GM18499 (cell line): ENCODE measurements at regions not wholly inside any gene's neighbourhood (a gene's known extent, or its start where the extent isn't known, plus 50 kb on each side); places are given as distances from the start of the nearest gene placed in this dataset.

ENCODE experiments used
- ATAC-seq: cut with Tn5 transposase; IDR thresholded peaks from one replicate; pipeline ENCODE4 v1.9.1; 2021; ENCODE audit warnings: moderate number of reproducible peaks; ENCODE audit not compliant: insufficient read depth, unreplicated experiment

- no peak for ATAC-seq
These were observed 657.0 kb upstream of the WWC1 start for GRCh38 chr5:167634432-167634831.

- no peak for ATAC-seq
These were observed 652.6 kb upstream of the WWC1 start for GRCh38 chr5:167638816-167639215.

- ATAC-seq: no peak
These were observed 652.2 kb upstream of the WWC1 start for GRCh38 chr5:167639273-167639672.

DNA sequence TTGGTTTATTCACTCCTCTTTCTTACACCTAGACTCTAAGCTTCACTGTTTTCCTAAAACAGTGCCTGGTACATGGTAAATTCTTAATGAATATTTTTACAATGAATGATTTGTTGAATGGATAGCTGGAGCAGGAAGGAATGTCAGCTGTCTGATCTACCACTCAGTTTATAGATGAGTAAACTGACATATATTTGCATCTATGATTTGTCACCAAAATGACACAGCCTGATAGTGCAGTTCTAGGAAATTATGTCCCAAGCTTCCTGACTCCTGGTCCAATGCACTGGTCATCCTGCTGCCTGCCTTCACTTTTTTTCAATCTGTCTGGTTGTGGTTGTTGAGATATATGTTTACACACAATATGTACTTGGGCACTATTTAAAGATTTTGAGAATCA is 651.7 kb upstream of the WWC1 start:
- ATAC-seq: no peak

DNA sequence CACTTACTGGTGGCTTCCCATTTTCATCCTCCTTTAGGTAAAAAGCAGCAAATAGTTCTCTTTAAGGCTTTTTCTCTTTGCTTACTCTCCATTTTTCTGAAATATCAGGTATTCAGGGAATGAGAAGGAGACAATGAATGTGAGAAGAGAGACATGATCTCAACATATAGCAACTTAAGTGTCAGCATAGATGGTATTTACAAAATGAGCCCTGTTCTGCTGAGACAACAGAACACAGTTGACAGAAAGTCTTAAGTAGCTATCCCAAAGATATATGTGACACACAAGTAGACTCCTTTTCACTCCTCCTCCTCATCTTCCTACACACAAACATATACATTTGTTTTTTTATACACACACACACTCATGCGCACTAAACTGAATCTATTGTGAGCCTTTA is 649.3 kb upstream of the WWC1 start:
- ATAC-seq: no peak

DNA sequence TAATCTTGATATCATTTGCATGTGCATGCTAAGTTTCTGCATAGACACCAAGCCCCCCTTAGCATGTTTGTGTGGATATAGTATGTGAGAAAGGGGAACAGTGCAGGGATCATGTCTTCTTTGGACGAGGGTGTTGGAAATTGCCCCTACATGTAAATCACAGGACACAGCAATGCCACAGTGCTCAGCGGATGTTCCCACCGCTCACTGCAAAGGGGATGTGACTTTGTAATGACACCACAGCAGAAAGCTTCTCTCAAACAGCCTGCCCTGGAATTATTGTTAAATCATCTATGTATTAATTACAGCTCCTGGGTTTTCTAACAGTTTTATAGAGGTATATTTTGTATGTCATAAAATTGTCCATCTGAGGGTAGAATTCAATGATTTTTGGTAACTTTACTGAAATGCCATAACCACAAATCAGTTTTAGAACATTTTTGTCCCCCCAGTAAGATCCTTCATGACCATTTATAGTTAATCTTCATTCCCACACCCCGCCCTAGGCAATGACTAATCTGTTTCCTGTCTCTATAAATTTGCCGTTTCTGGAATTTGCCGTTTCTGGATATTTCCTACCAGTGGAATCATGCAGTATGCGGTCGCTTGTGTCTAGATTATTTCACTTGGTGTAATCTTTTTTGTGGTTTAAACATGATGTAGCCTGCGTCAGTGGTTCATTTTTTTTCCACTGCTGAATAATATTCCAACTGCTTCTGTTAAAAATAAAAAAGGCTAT is 648.5 kb upstream of the WWC1 start:
- no peak for ATAC-seq

- no peak for ATAC-seq
These were observed 647.7 kb upstream of the WWC1 start for GRCh38 chr5:167643631-167644280.

GRCh38 chr5:167644619-167645018 is 646.8 kb upstream of the WWC1 start:
- ATAC-seq: no peak

DNA sequence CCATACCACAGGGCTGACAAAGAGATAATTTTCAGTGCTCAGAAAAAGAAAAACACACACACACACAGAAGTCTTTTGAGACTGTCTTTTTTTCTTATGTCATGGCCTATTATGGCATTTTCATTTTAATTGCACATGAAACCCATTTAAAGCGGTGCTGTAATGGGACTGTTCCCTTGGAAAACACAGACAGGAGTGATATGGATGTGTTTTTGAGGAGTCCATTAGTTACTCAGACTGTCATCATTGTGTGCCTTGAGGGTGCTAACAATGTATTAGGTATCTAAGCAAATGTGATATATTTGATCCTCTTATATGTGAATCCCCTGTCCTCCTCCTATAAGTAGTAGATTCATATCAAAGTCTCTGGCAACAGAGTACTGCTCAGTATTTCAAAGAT is 642.0 kb upstream of the WWC1 start:
- no peak for ATAC-seq

- no peak for ATAC-seq
These were observed 638.8 kb upstream of the WWC1 start for GRCh38 chr5:167652690-167653089.

DNA sequence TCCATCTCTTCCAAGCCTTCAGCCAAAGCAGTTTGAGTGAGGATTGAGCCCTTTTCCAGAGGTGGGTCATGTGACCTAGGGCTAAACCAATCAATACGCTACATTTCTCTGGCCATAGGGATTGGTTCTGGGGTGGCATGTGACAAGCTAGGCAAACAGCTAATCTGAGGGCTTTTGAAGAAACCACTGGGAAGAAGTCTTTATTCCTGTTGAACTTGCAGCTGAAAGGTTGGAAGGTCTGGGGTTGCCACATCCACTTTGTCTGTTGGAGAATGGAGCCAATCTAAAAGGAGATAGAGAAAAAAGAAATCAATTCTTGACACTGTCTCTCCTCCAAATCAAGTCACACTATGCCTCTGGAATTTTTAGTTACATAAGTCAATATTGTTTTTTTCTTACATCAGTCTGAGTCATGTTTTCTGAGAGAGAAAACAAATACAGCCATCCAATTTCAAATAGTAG is 637.8 kb upstream of the WWC1 start:
- no peak for ATAC-seq

DNA sequence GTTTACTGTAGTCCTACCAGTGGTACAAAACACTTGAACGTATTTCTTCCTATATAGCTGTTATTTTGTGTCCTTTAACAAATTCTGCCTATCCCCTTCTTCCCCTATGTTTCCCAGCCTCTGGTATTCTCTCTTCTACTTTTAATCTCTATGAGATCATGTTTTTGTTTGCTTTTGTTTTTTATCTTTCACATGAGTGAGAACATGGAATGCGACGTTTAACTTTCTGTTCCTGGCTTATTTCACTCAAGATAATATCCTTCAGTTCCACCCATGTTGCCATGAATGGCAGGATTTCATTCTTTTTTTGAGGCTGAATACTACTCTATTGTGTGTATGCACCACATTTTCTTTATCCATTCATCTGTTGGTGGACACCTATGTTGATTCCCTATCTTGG is 634.4 kb upstream of the WWC1 start:
- no peak for ATAC-seq

DNA sequence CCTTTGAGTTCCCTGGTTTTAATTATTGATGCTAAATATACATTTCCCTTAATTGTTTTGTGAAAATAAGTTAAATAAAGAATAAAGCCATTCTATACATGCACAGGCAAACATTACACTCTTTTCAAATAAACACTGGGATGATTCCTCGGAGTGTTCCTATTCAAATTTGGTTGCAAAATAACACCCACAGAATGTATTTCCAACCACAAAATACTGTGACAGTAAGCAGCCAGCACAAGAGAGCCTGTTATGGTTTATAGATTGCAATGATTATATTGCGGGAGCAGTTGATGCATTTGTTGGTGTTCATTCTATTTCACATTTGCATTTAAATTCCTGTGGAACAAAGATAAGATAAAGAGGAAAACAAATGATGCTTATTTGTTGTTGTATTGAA is 632.6 kb upstream of the WWC1 start:
- no peak for ATAC-seq

- no peak for ATAC-seq
These were observed 629.8 kb upstream of the WWC1 start for GRCh38 chr5:167661605-167662004.

GRCh38 chr5:167664222-167664804 is 627.1 kb upstream of the WWC1 start:
- ATAC-seq: no peak

- no peak for ATAC-seq
These were observed 625.5 kb upstream of the WWC1 start for GRCh38 chr5:167665841-167666375.

DNA sequence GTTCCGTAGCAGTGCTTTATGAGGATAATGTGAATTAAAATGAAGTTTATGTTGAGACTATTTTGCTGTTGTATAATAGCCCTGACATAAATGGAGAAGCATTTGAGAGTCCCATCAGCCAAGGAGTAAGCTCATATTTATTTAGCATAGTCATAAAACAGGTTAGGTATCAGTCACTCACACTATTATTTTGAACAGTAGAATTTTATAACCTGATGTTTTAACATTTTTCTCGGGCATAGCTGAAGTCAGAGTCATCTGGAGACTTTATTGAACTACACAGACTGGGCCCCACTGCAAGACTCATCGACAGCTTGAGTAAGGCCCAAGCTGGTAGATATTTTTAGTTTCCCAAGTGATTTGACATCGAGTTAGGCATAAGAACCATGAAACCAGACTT is 620.3 kb upstream of the WWC1 start:
- ATAC-seq: no peak

DNA sequence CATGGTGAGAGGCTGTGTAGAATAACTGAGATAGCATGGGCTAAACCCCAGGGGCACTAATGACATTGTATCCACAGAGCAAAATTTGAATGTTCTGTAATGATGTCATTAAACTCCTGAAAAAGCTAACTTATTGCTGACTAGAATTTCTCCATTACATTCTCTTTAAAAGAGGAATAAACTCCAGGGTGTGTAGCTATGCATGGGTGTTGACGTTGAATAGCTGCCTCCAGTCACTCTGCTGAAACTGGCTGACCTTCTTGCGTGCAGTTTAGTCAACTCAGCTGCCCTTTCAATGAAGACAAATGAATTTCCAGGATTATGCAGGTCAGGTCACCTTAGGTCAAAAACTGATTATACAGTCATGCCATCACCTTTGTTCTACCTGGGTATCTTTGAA is 617.5 kb upstream of the WWC1 start:
- ATAC-seq: no peak

GRCh38 chr5:167678481-167678880 is 613.0 kb upstream of the WWC1 start:
- no peak for ATAC-seq

- ATAC-seq: no peak
These were observed 607.2 kb upstream of the WWC1 start for GRCh38 chr5:167684251-167684650.

- no peak for ATAC-seq
These were observed 602.9 kb upstream of the WWC1 start for GRCh38 chr5:167688341-167689130.
